ENCODE measurements at regions not wholly inside any gene's neighbourhood (a gene's known extent, or its start where the extent isn't known, plus 50 kb on each side); places are given as distances from the start of the nearest gene placed in this dataset.

- TF ChIP-seq TAF1 (IDR thresholded peaks at IDR 0.05; ENCODE audit: low read depth, low read length) (no peak), POLR2AphosphoS5 (IDR thresholded peaks at IDR 0.05; ENCODE audit: low read depth, low read length) (no peak), POLR2A (IDR thresholded peaks at IDR 0.05; ENCODE audit: low read depth, low read length) (no peak), SPI1 (IDR thresholded peaks at IDR 0.05; ENCODE audit: low read depth, low read length) (no peak), POU2F2 (IDR thresholded peaks at IDR 0.05; ENCODE audit: low read depth, low read length) (no peak)
Measured at GRCh38 chr11:131253656-131254151, 116.7 kb upstream of the NTM start.

Data from GM12891 (cell line).